OCI-LY7 (cell line): ENCODE measurements at regions not wholly inside any gene's neighbourhood (a gene's known extent, or its start where the extent isn't known, plus 50 kb on each side); places are given as distances from the start of the nearest gene placed in this dataset.

Experiments
- BruUV-seq: library from RNA; stranded (reverse); fragments of 400-500 nt; replicated peaks from 2 replicates; lab custom pipeline; 2021; lab: Mats Ljungman, UMichigan
- CTCF ChIA-PET: fragments of 300-600 bp; sonication (Branson Sonifier 250); formaldehyde crosslinking; loops from one replicate; lab custom pipeline; 2022; ENCODE audit warnings: antibody characterized with exemption; ENCODE audit not compliant: unreplicated experiment; lab: Charles Lee
- POLR2A ChIA-PET: fragments of 300-600 bp; sonication (Branson Sonifier 250); formaldehyde crosslinking; loops from one replicate; lab custom pipeline; 2022; ENCODE audit warnings: antibody characterized with exemption; lab: Charles Lee
- DNase-seq: peaks from one replicate; pipeline ENCODE4 v3.0.0-alpha.2; 2015; ENCODE audit warnings: low spot score
- H2AFZ ChIP-seq: fragments of 200-600 bp; sonication (generic), shearing (Covaris generic); 2 replicates; pipeline ENCODE4 v1.6.1; 2014; ENCODE audit warnings: mild to moderate bottlenecking, antibody characterized with exemption, low read length, moderate library complexity
- H3K27ac ChIP-seq: fragments of 200-600 bp; sonication (generic); 2 replicates; pipeline ENCODE4 v1.5.1; 2014; ENCODE audit warnings: mixed run types, low read depth, mild to moderate bottlenecking, moderate library complexity, low read length, inconsistent platforms; ENCODE audit not compliant: poor library complexity, severe bottlenecking
- H3K36me3 ChIP-seq: fragments of 200-600 bp; sonication (generic); 2 replicates; pipeline ENCODE4 v1.6.1; 2014; ENCODE audit warnings: mild to moderate bottlenecking, antibody characterized with exemption, low read length, moderate library complexity, mixed read lengths; ENCODE audit not compliant: insufficient read depth
- H3K4me1 ChIP-seq: fragments of 200-600 bp; sonication (generic); 2 replicates; pipeline ENCODE4 v1.5.1; 2014; ENCODE audit warnings: mild to moderate bottlenecking, low read length; ENCODE audit not compliant: insufficient read depth, poor library complexity, severe bottlenecking
- H3K4me2 ChIP-seq: fragments of 200-600 bp; sonication (generic); 2 replicates; pipeline ENCODE4 v1.6.1; 2014; ENCODE audit warnings: mild to moderate bottlenecking, low read length
- H3K4me3 ChIP-seq: fragments of 200-600 bp; sonication (generic); 2 replicates; pipeline ENCODE4 v1.5.1; 2014; ENCODE audit warnings: mild to moderate bottlenecking, low read depth, low read length; ENCODE audit not compliant: poor library complexity, severe bottlenecking
- H3K79me2 ChIP-seq: fragments of 200-600 bp; sonication (generic); 2 replicates; pipeline ENCODE4 v1.6.1; 2016; ENCODE audit warnings: low read depth, mild to moderate bottlenecking, low read length, moderate library complexity, mixed read lengths; ENCODE audit not compliant: insufficient read depth
- H3K9me2 ChIP-seq: fragments of 200-600 bp; sonication (generic); 2 replicates; pipeline ENCODE4 v1.6.1; 2016; ENCODE audit warnings: mild to moderate bottlenecking, low read length, mixed read lengths; ENCODE audit not compliant: insufficient read depth
- H3K9me3 ChIP-seq: fragments of 200-600 bp; sonication (generic); 2 replicates; pipeline ENCODE4 v1.6.1; 2014; ENCODE audit warnings: mild to moderate bottlenecking, mixed run types, low read length, mixed read lengths
- H4K20me1 ChIP-seq: fragments of 200-600 bp; sonication (generic); 2 replicates; pipeline ENCODE4 v1.6.1; 2014; ENCODE audit warnings: mild to moderate bottlenecking, antibody characterized with exemption, low read length, moderate library complexity, mixed read lengths; ENCODE audit not compliant: insufficient read depth
- EZH2phosphoT487 ChIP-seq: fragments of 200-600 bp; sonication (generic); IDR thresholded peaks from 2 replicates; pipeline ENCODE4 v1.6.1; 2018; ENCODE audit warnings: low read depth, borderline replicate concordance, mild to moderate bottlenecking, mixed run types, antibody characterized with exemption, low read length, moderate library complexity, mixed read lengths
- intact Hi-C: fragments of 100-400 bp; cut with micrococcal nuclease; formaldehyde crosslinking; loops from one replicate; pipeline ENCODE4 v1.10.0; 2022; ENCODE audit not compliant: unreplicated experiment
- TF ChIP-seq, protein P1 (sequence below): fragments of 200-600 bp; sonication (generic); conservative IDR thresholded peaks from 2 replicates; pipeline ENCODE4 v1.5.1; 2014; ENCODE audit warnings: mild to moderate bottlenecking, antibody characterized with exemption, low read length, moderate library complexity, mixed read lengths

DNA sequence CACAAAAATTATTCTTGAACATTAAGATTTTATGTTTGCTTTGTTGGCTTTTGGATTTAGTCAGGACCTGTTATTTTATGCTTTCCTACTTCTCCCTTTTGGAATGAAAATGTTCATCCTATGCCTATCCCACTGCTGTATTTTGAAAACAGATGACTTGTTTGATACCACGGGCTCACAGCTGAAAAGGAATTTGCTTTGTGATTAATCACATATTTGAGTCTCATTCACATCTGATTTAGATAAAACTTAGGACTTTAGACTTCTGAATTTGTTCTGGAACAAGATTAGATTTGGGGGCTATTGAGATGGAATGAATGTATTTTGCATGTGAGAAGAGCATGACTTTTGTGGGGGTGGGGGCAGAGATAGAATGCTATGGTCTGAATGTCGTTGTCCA is 1012.6 kb downstream of the CDH11 start:
- DNase-seq: no peak
- no peaks in the 10 kb centered on the region for H4K20me1 ChIP-seq
- no peak overlapping the region for H3K4me3 ChIP-seq
- no peaks in the 10 kb centered on the region for H3K9me2 ChIP-seq
- peak overlapping the region; percentile 25; the same call in 1 of the 2 replicates for H2AFZ ChIP-seq
- peaks cover 6% of the 10 kb centered on the region for H3K4me1 ChIP-seq
- POLR2A ChIA-PET: interaction anchor here (0.7 kb wide), 1 partner anchor 841 kb away, joined by 3 read pairs; no protein-coding TSS in a partner anchor
- no peak overlapping the region for H3K4me2 ChIP-seq
- no peak overlapping the region for H3K27ac ChIP-seq
- peaks cover 20% of the 10 kb centered on the region; the same call in 1 of the 2 replicates for H3K9me3 ChIP-seq
- no TSS peak for BruUV-seq
- CTCF ChIA-PET: no interaction called here
- no peaks in the 10 kb centered on the region for H3K36me3 ChIP-seq
- H3K79me2 ChIP-seq: no peaks in the 10 kb centered on the region
- TF ChIP-seq, protein P1, sequence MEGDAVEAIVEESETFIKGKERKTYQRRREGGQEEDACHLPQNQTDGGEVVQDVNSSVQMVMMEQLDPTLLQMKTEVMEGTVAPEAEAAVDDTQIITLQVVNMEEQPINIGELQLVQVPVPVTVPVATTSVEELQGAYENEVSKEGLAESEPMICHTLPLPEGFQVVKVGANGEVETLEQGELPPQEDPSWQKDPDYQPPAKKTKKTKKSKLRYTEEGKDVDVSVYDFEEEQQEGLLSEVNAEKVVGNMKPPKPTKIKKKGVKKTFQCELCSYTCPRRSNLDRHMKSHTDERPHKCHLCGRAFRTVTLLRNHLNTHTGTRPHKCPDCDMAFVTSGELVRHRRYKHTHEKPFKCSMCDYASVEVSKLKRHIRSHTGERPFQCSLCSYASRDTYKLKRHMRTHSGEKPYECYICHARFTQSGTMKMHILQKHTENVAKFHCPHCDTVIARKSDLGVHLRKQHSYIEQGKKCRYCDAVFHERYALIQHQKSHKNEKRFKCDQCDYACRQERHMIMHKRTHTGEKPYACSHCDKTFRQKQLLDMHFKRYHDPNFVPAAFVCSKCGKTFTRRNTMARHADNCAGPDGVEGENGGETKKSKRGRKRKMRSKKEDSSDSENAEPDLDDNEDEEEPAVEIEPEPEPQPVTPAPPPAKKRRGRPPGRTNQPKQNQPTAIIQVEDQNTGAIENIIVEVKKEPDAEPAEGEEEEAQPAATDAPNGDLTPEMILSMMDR: no peak
- TF ChIP-seq EZH2phosphoT487: no peak
- intact Hi-C loops: no loop called here

DNA sequence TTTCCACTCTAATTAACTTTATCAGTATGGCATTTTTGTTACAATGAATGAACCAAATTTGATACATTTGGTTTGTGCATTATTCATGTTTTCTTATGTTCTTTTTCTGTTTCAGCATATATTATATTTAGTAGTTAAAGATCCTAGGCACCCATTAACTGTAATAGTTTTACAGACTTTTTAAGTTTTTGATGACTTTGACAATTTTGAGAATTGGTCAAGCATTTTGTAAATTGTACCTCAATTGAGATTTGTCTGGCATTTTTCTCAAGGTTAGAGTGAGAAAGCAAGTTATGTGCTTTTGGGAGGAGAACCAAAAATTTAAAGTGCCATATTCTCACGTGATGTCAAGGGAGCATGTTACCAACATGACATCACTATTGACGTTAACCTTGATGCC is 1019.2 kb downstream of the CDH11 start:
- intact Hi-C loops: no loop called here
- Histone ChIP-seq H3K27ac (no peak overlapping the region), H3K79me2 (no peaks in the 10 kb centered on the region), H3K4me2 (no peak overlapping the region), H4K20me1 (no peaks in the 10 kb centered on the region), H3K9me3 (peaks cover 12% of the 10 kb centered on the region; the same call in 1 of the 2 replicates), H2AFZ (no peak overlapping the region), H3K9me2 (no peaks in the 10 kb centered on the region), H3K4me3 (no peak overlapping the region), H3K36me3 (no peaks in the 10 kb centered on the region), H3K4me1 (peaks cover 6% of the 10 kb centered on the region)
- BruUV-seq: no TSS peak
- POLR2A ChIA-PET: interaction anchor here (0.9 kb wide), 1 partner anchor 12 kb away, joined by 3 read pairs; no protein-coding TSS in a partner anchor
- no peak for TF ChIP-seq EZH2phosphoT487
- TF ChIP-seq, protein P1: no peak
- CTCF ChIA-PET: no interaction called here
- DNase-seq: no peak

DNA sequence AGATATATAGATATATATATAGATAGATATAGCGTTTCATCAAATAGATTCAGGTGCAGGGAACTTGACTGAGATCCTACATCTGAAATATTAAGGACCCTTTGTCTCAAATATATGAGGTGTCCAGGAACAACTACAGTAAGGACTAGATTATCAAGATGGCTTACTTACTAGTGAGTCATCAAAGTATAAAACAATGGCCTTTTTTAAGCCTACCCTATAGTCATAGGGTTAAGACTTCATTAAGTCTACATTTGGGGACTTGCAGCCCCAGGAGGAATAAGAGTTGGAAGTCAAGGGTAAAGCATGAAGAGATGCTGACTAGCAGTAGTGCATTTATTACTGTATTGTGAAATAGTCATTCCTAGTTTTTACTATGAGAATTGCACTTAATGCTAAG is 1023.4 kb downstream of the CDH11 start:
- no peak overlapping the region for H3K4me2 ChIP-seq
- no peaks in the 10 kb centered on the region for H3K9me2 ChIP-seq
- BruUV-seq: no TSS peak
- peaks cover 15% of the 10 kb centered on the region; the same call in 1 of the 2 replicates for H3K9me3 ChIP-seq
- no peak overlapping the region for H3K27ac ChIP-seq
- H2AFZ ChIP-seq: no peak overlapping the region
- no peak overlapping the region for H3K4me3 ChIP-seq
- POLR2A ChIA-PET: no interaction called here
- intact Hi-C loops: no loop called here
- H4K20me1 ChIP-seq: no peaks in the 10 kb centered on the region
- CTCF ChIA-PET: no interaction called here
- TF ChIP-seq, protein P1: no peak
- no peak for TF ChIP-seq EZH2phosphoT487
- no peaks in the 10 kb centered on the region for H3K79me2 ChIP-seq
- no peaks in the 10 kb centered on the region; the same call in 1 of the 2 replicates for H3K36me3 ChIP-seq
- H3K4me1 ChIP-seq: no peaks in the 10 kb centered on the region
- DNase-seq: no peak
